ENCODE measurements at regions not wholly inside any gene's neighbourhood (a gene's known extent, or its start where the extent isn't known, plus 50 kb on each side); places are given as distances from the start of the nearest gene placed in this dataset.

- Histone ChIP-seq H3K79me2 (no peaks in the 10 kb centered on the region), H3K4me2 (no peak overlapping the region), H3K9me2 (replicated peaks; ENCODE audit: insufficient read depth) (no peaks in the 10 kb centered on the region), H3K27me3 (no peaks in the 10 kb centered on the region), H3K4me1 (ENCODE audit: insufficient read depth) (peaks cover 18% of the 10 kb centered on the region), H3K9me3 (ENCODE audit: low read depth) (no peaks in the 10 kb centered on the region), H3K27ac (no peak overlapping the region), H4K20me1 (ENCODE audit: insufficient read depth, poor library complexity, severe bottlenecking) (no peaks in the 10 kb centered on the region), H3K36me3 (replicated peaks; ENCODE audit: insufficient read depth, low read depth) (no peaks in the 10 kb centered on the region), H2AFZ (no peak overlapping the region), H3K4me3 (no peak overlapping the region)
- no peak for TF ChIP-seq CTCF (IDR thresholded peaks at IDR 0.05; ENCODE audit: poor library complexity)
- no peak for TF ChIP-seq EZH2 (IDR thresholded peaks at IDR 0.05; ENCODE audit: borderline replicate concordance)
- TF ChIP-seq EZH2phosphoT487 (IDR thresholded peaks at IDR 0.05; ENCODE audit: low read depth, severe bottlenecking, unreplicated experiment), result no peak
- 95% methylated on average over 13 of the region's 13 CpGs for WGBS (ENCODE audit: low lambda C conversion rate, missing lambda C conversion rate)
- DNase-seq (ENCODE audit: low spot score), result no peak
These were observed 548.2 kb downstream of the QKI start for GRCh38 chr6:163962627-163963117.

GRCh38 chr6:163960128-163960527, 545.6 kb downstream of the QKI start:
- H3K9me3 ChIP-seq (ENCODE audit: low read depth), result no peaks in the 10 kb centered on the region
- no peaks in the 10 kb centered on the region for H3K27me3 ChIP-seq
- no peak overlapping the region for H3K4me3 ChIP-seq
- H3K36me3 ChIP-seq (replicated peaks; ENCODE audit: insufficient read depth, low read depth), result no peaks in the 10 kb centered on the region
- WGBS (ENCODE audit: low lambda C conversion rate, missing lambda C conversion rate), result 79% methylated on average over 10 of the region's 10 CpGs
- DNase-seq (ENCODE audit: low spot score), result no peak
- no peaks in the 10 kb centered on the region for H4K20me1 ChIP-seq (ENCODE audit: insufficient read depth, poor library complexity, severe bottlenecking)
- no peak overlapping the region for H3K27ac ChIP-seq
- no peak overlapping the region for H3K4me2 ChIP-seq
- no peaks in the 10 kb centered on the region for H3K79me2 ChIP-seq
- H3K9me2 ChIP-seq (replicated peaks; ENCODE audit: insufficient read depth), result no peaks in the 10 kb centered on the region
- no peak overlapping the region for H2AFZ ChIP-seq
- H3K4me1 ChIP-seq (ENCODE audit: insufficient read depth), result peaks cover 2% of the 10 kb centered on the region
- TF ChIP-seq EZH2phosphoT487 (IDR thresholded peaks at IDR 0.05; ENCODE audit: low read depth, severe bottlenecking, unreplicated experiment), result no peak
- no peak for TF ChIP-seq EZH2 (IDR thresholded peaks at IDR 0.05; ENCODE audit: borderline replicate concordance)
- no peak for TF ChIP-seq CTCF (IDR thresholded peaks at IDR 0.05; ENCODE audit: poor library complexity)

GRCh38 chr6:163958646-163959045, 544.1 kb downstream of the QKI start:
- H3K9me2 ChIP-seq (replicated peaks; ENCODE audit: insufficient read depth), result no peaks in the 10 kb centered on the region
- no peak for DNase-seq (ENCODE audit: low spot score)
- H3K27me3 ChIP-seq, result no peaks in the 10 kb centered on the region
- H3K9me3 ChIP-seq (ENCODE audit: low read depth), result no peaks in the 10 kb centered on the region
- H4K20me1 ChIP-seq (ENCODE audit: insufficient read depth, poor library complexity, severe bottlenecking), result no peaks in the 10 kb centered on the region
- 64% methylated on average over 3 of the region's 3 CpGs for WGBS (ENCODE audit: low lambda C conversion rate, missing lambda C conversion rate)
- no peak overlapping the region for H3K27ac ChIP-seq
- H3K4me2 ChIP-seq, result no peak overlapping the region
- no peak overlapping the region for H3K4me3 ChIP-seq
- no peak overlapping the region for H2AFZ ChIP-seq
- no peaks in the 10 kb centered on the region for H3K4me1 ChIP-seq (ENCODE audit: insufficient read depth)
- TF ChIP-seq EZH2 (IDR thresholded peaks at IDR 0.05; ENCODE audit: borderline replicate concordance) (no peak), EZH2phosphoT487 (IDR thresholded peaks at IDR 0.05; ENCODE audit: low read depth, severe bottlenecking, unreplicated experiment) (no peak), CTCF (IDR thresholded peaks at IDR 0.05; ENCODE audit: poor library complexity) (no peak)
- H3K79me2 ChIP-seq, result no peaks in the 10 kb centered on the region
- no peaks in the 10 kb centered on the region for H3K36me3 ChIP-seq (replicated peaks; ENCODE audit: insufficient read depth, low read depth)
